H1 (cell line): ENCODE measurements at regions not wholly inside any gene's neighbourhood (a gene's known extent, or its start where the extent isn't known, plus 50 kb on each side); places are given as distances from the start of the nearest gene placed in this dataset.

Source experiments
- CTCF ChIA-PET: fragments of 300-600 bp; sonication (Branson Sonifier 250); formaldehyde crosslinking; loops from one replicate; lab custom pipeline; 2021; ENCODE audit not compliant: partially characterized antibody; lab: Charles Lee
- POLR2A ChIA-PET: fragments of 300-600 bp; sonication (Branson Sonifier 250); formaldehyde crosslinking; loops from one replicate; lab custom pipeline; 2021; ENCODE audit warnings: inconsistent platforms; ENCODE audit not compliant: partially characterized antibody; lab: Charles Lee
- DNase-seq, 2 experiments: peaks; one replicate each; pipeline versions ENCODE4 v3.0.0 to v3.0.0-alpha.2; 2010 to 2022; ENCODE audit warnings: low spot score in 2 of 2, low read depth in 1 of 2, mixed read lengths in 1 of 2
- FAIRE-seq: peaks from 2 replicates; lab custom pipeline; 2011; peaks lifted over from hg19 to GRCh38; lab: Jason Lieb, UNC
- H2AFZ ChIP-seq: 2 replicates; pipeline ENCODE4 v1.8.1; 2012; ENCODE audit warnings: low read length, inconsistent platforms
- H2AK5ac ChIP-seq: 2 replicates; pipeline ENCODE4 v1.6.1; 2013; ENCODE audit warnings: low read depth, low read length
- H2BK120ac ChIP-seq: replicated peaks from 2 replicates; pipeline ENCODE3; 2013; ENCODE audit warnings: low read depth, low read length, inconsistent platforms
- H2BK12ac ChIP-seq: 2 replicates; pipeline ENCODE4 v1.6.1; 2013; ENCODE audit warnings: low read depth, low read length
- H2BK15ac ChIP-seq: 2 replicates; pipeline ENCODE4 v1.6.1; 2013; ENCODE audit warnings: low read length
- H2BK20ac ChIP-seq: 2 replicates; pipeline ENCODE4 v1.6.1; 2013; ENCODE audit warnings: low read length
- H2BK5ac ChIP-seq: 2 replicates; pipeline ENCODE4 v1.6.1; 2013; ENCODE audit warnings: low read depth, low read length
- H3K14ac ChIP-seq: 2 replicates; pipeline ENCODE4 v1.6.1; 2013; ENCODE audit warnings: inconsistent platforms; ENCODE audit not compliant: insufficient read length
- H3K18ac ChIP-seq: 2 replicates; pipeline ENCODE4 v1.6.1; 2013; ENCODE audit warnings: low read length; ENCODE audit errors: extremely low read depth
- H3K23ac ChIP-seq: 2 replicates; pipeline ENCODE4 v1.6.1; 2013; ENCODE audit warnings: inconsistent platforms; ENCODE audit not compliant: insufficient read length
- H3K23me2 ChIP-seq: 2 replicates; pipeline ENCODE4 v1.6.1; 2013; ENCODE audit warnings: low read depth, low read length
- H3K27ac ChIP-seq: 2 replicates; pipeline ENCODE4 v1.6.1; 2011; ENCODE audit warnings: low read depth, low read length, inconsistent platforms
- H3K27me3 ChIP-seq, 4 experiments: replicated peaks in 1 of 4; 1 replicate in 1 of 4; 2 replicates in 3 of 4; pipeline versions ENCODE4 v1.6.1 to v1.8.1; 2011 to 2013; ENCODE audit warnings: low read length in 3 of 4, mild to moderate bottlenecking in 3 of 4, inconsistent platforms in 2 of 4, mixed read lengths in 2 of 4, moderate library complexity in 1 of 4; ENCODE audit not compliant: control insufficient read depth in 3 of 4, insufficient read depth in 3 of 4; ENCODE audit errors: extremely low read depth in 1 of 4
- H3K36me3 ChIP-seq, 4 experiments: 2 replicates each; pipeline versions ENCODE4 v1.6.1 to v1.8.1; 2011 to 2013; ENCODE audit warnings: mild to moderate bottlenecking in 4 of 4, low read length in 3 of 4, moderate library complexity in 2 of 4, control low read depth in 1 of 4, inconsistent platforms in 1 of 4; ENCODE audit not compliant: insufficient read depth in 4 of 4, control insufficient read depth in 2 of 4
- H3K4ac ChIP-seq: replicated peaks from 2 replicates; pipeline ENCODE3; 2013; ENCODE audit warnings: low read length, low read depth, mixed read lengths, inconsistent platforms; ENCODE audit not compliant: insufficient read length
- H3K4me1 ChIP-seq, 4 experiments: replicated peaks in 1 of 4; 1 replicate in 1 of 4; 2 replicates in 3 of 4; pipeline versions ENCODE4 v1.6.1 to v1.8.1; 2011 to 2013; ENCODE audit warnings: low read length in 3 of 4, inconsistent platforms in 2 of 4, mixed read lengths in 1 of 4; ENCODE audit not compliant: insufficient read depth in 4 of 4, control insufficient read depth in 3 of 4
- H3K4me2 ChIP-seq, 2 experiments: 2 replicates each; pipeline versions ENCODE4 v1.6.1 to v1.8.1; 2011 to 2013; ENCODE audit warnings: low read depth in 2 of 2, low read length in 2 of 2, control low read depth in 1 of 2, inconsistent platforms in 1 of 2, mild to moderate bottlenecking in 1 of 2; ENCODE audit not compliant: insufficient read depth in 1 of 2
- H3K4me3 ChIP-seq, 4 experiments: fragments of 200-600, 300-600 bp in 1 of 4; sonication (generic), shearing (Covaris generic), sonication (Bioruptor Twin) in 1 of 4; 2 replicates each; pipeline versions ENCODE4 v1.5.1 to v1.8.1; 2011 to 2016; ENCODE audit warnings: low read length in 4 of 4, low read depth in 3 of 4, control low read depth in 2 of 4, inconsistent platforms in 2 of 4, mild to moderate bottlenecking in 2 of 4, mixed read lengths in 1 of 4, moderate library complexity in 1 of 4; ENCODE audit not compliant: insufficient read depth in 2 of 4; ENCODE audit errors: extremely low read depth in 1 of 4
- H3K56ac ChIP-seq: replicated peaks from 2 replicates; pipeline ENCODE3; 2013; ENCODE audit warnings: low read depth, mild to moderate bottlenecking, mixed read lengths, low read length, inconsistent platforms; ENCODE audit not compliant: insufficient read length
- H3K79me1 ChIP-seq: 2 replicates; pipeline ENCODE4 v1.6.1; 2013; ENCODE audit warnings: low read depth, low read length, control low read depth
- H3K79me2 ChIP-seq, 2 experiments: 2 replicates each; pipeline versions ENCODE4 v1.6.1 to v1.8.1; 2012 to 2013; ENCODE audit warnings: low read length in 2 of 2, mild to moderate bottlenecking in 2 of 2, inconsistent platforms in 1 of 2; ENCODE audit not compliant: insufficient read depth in 2 of 2, control insufficient read depth in 1 of 2
- H3K9ac ChIP-seq, 4 experiments: replicated peaks in 1 of 4; 1 replicate in 1 of 4; 2 replicates in 3 of 4; pipeline versions ENCODE4 v1.6.1 to v1.8.1; 2011 to 2013; ENCODE audit warnings: low read depth in 3 of 4, low read length in 3 of 4, control low read depth in 2 of 4, mild to moderate bottlenecking in 2 of 4, moderate library complexity in 2 of 4, inconsistent platforms in 1 of 4; ENCODE audit errors: extremely low read depth in 1 of 4
- H3K9me3 ChIP-seq, 2 experiments: 2 replicates each; pipeline versions ENCODE4 v1.6.1 to v1.8.1; 2012 to 2013; ENCODE audit warnings: mild to moderate bottlenecking in 2 of 2, moderate library complexity in 2 of 2, control low read depth in 1 of 2, inconsistent platforms in 1 of 2, low read depth in 1 of 2, low read length in 1 of 2, mixed read lengths in 1 of 2; ENCODE audit not compliant: insufficient read depth in 2 of 2
- H4K20me1 ChIP-seq, 2 experiments: replicated peaks in 1 of 2; 2 replicates each; pipeline versions ENCODE3 to v1.8.1; 2011 to 2013; ENCODE audit warnings: inconsistent platforms in 2 of 2, low read length in 2 of 2, mild to moderate bottlenecking in 1 of 2; ENCODE audit not compliant: insufficient read depth in 2 of 2, control insufficient read depth in 1 of 2
- H4K5ac ChIP-seq: 2 replicates; pipeline ENCODE4 v1.6.1; 2013; ENCODE audit warnings: low read length, low read depth, mixed read lengths, inconsistent platforms; ENCODE audit not compliant: insufficient read length
- H4K8ac ChIP-seq: 2 replicates; pipeline ENCODE4 v1.8.0; 2013; ENCODE audit warnings: mild to moderate bottlenecking, moderate library complexity, low read length, inconsistent platforms; ENCODE audit not compliant: insufficient read depth; ENCODE audit errors: extremely low read depth
- H4K91ac ChIP-seq: replicated peaks from 2 replicates; pipeline ENCODE3; 2013; ENCODE audit warnings: low read length, mixed read lengths, inconsistent platforms; ENCODE audit not compliant: insufficient read length
- BRCA1 ChIP-seq: IDR thresholded peaks from 2 replicates; pipeline ENCODE4 v1.6.1; 2012; ENCODE audit warnings: low read depth, low read length, improper control_type of control experiment
- CHD2 ChIP-seq: IDR thresholded peaks from 2 replicates; pipeline ENCODE4 v1.6.1; 2012; ENCODE audit warnings: low read length, improper control_type of control experiment
- EGR1 ChIP-seq: IDR thresholded peaks from 2 replicates; pipeline ENCODE4 v1.6.1; 2011; ENCODE audit warnings: low read depth, low read length, borderline replicate concordance
- WGBS, 2 experiments: shearing (Covaris generic) in 1 of 2; methylation state at CpG; one replicate each; pipeline versions ENCODE4 v1.1.6 to v1.1.7; 2013 to 2015; ENCODE audit warnings: low lambda C conversion rate in 2 of 2, mixed read lengths in 2 of 2, inconsistent platforms in 1 of 2, low coverage in 1 of 2, missing lambda C conversion rate in 1 of 2; ENCODE audit not compliant: insufficient replicate concordance in 2 of 2, insufficient coverage in 1 of 2, insufficient read length in 1 of 2; ENCODE audit errors: extremely low coverage in 1 of 2, missing lambda C conversion rate in 1 of 2; 5-methylcytosine and 5-hydroxymethylcytosine counted together
- TF ChIP-seq, protein P1 (sequence below): IDR thresholded peaks from 2 replicates; pipeline ENCODE4 v1.6.1; 2011; ENCODE audit warnings: low read depth, mild to moderate bottlenecking, low read length; ENCODE audit not compliant: insufficient read depth

DNA sequence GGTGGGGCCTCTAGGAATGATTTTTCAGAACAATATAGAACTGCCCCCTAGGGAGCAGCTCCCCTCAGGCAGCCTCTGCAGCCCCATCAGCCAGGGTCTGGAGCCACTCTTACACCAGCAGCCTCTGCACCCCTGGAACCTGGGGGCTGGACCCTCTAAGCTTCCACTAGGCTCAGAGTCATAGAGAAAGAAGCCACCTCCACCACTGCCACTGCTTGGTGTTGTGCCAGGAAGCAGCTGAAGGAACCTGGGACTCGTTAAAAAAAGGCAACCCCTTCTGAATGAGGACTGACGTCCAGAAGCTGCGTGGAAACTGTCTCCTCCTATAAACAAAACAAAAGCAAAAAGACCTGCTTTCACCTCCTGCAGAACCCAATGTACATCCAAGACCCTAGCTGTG is 98.1 kb upstream of the HS6ST1 start:
- Histone ChIP-seq H3K36me3 (no peaks in the 10 kb centered on the region), H2BK20ac (no peak overlapping the region), H2BK120ac (no peak overlapping the region), H3K14ac (no peak overlapping the region), H3K9me3 (peaks cover 0 to 2% of the 10 kb centered on the region in 2 experiments; a peak in 1 of 4 replicates), H3K23me2 (no peaks in the 10 kb centered on the region), H2BK5ac (no peak overlapping the region), H2BK12ac (no peak overlapping the region), H3K79me1 (no peaks in the 10 kb centered on the region), H3K4me2 (no peak overlapping the region), H4K91ac (no peak overlapping the region), H2AK5ac (no peak overlapping the region), H3K9ac (no peak overlapping the region), H3K4ac (no peak overlapping the region), H3K4me3 (no peak overlapping the region), H3K79me2 (no peaks in the 10 kb centered on the region), H3K18ac (no peak overlapping the region), H3K56ac (no peak overlapping the region), H2BK15ac (no peak overlapping the region), H3K27ac (no peak overlapping the region), H4K5ac (no peak overlapping the region), H3K27me3 (no peaks in the 10 kb centered on the region), H4K20me1 (no peaks in the 10 kb centered on the region), H2AFZ (no peak overlapping the region), H4K8ac (no peak overlapping the region), H3K4me1 (peaks cover 0 to 8% (median 0%) of the 10 kb centered on the region in 4 experiments; a peak in 2 of 7 replicates), H3K23ac (no peak overlapping the region)
- DNase-seq (no peak), FAIRE-seq (no peak)
- ChIA-PET POLR2A (interaction anchor here (0.9 kb wide), 1 partner anchor 43 kb away, joined by 4 read pairs; no protein-coding TSS in a partner anchor), CTCF (interaction anchor here (1.0 to 1.5 kb wide), 4 partner anchors 12 to 177 kb away, joined by 3 to 4 read pairs (median 3); no protein-coding TSS in a partner anchor)
- TF ChIP-seq, protein P1, sequence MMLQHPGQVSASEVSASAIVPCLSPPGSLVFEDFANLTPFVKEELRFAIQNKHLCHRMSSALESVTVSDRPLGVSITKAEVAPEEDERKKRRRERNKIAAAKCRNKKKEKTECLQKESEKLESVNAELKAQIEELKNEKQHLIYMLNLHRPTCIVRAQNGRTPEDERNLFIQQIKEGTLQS = no peak
- TF ChIP-seq EGR1 = no peak
- no peak for TF ChIP-seq CHD2
- no peak for TF ChIP-seq BRCA1
- WGBS, 2 experiments = 93% methylated on average over 3 of the region's 3 CpGs; no CpG with 5 or more reads in 1 of the 2 experiments
